GM21367 (cell line): ENCODE measurements at regions not wholly inside any gene's neighbourhood (a gene's known extent, or its start where the extent isn't known, plus 50 kb on each side); places are given as distances from the start of the nearest gene placed in this dataset.

Experiments
- ATAC-seq: cut with Tn5 transposase; IDR thresholded peaks from one replicate; pipeline ENCODE4 v1.9.1; 2021; ENCODE audit not compliant: unreplicated experiment

- no peak for ATAC-seq
Measured at GRCh38 chr1:177790566-177790965, 179.3 kb downstream of the SEC16B start.

- ATAC-seq, result no peak
Measured at GRCh38 chr1:177789956-177790355, 179.9 kb downstream of the SEC16B start.

- no peak for ATAC-seq
Measured at GRCh38 chr1:177786176-177786745, 183.6 kb downstream of the SEC16B start.

GRCh38 chr1:177784936-177785335 is 184.9 kb downstream of the SEC16B start:
- no peak for ATAC-seq

GRCh38 chr1:177784409-177784808 is 185.4 kb downstream of the SEC16B start:
- ATAC-seq, result no peak

GRCh38 chr1:177783051-177783450 is 186.8 kb downstream of the SEC16B start:
- no peak for ATAC-seq

GRCh38 chr1:177780096-177780700 is 189.7 kb downstream of the SEC16B start:
- ATAC-seq, result no peak

- no peak for ATAC-seq
Measured at GRCh38 chr1:177779166-177779965, 190.5 kb downstream of the SEC16B start.

GRCh38 chr1:177775924-177776323 is 193.9 kb downstream of the SEC16B start:
- ATAC-seq, result no peak

GRCh38 chr1:177772386-177772960 is 197.4 kb downstream of the SEC16B start:
- ATAC-seq, result no peak

GRCh38 chr1:177771688-177772087 is 198.2 kb downstream of the SEC16B start:
- no peak for ATAC-seq

- no peak for ATAC-seq
Measured at GRCh38 chr1:177770096-177770495, 199.8 kb downstream of the SEC16B start.

- no peak for ATAC-seq
Measured at GRCh38 chr1:177755851-177756560, 213.9 kb downstream of the SEC16B start.

- ATAC-seq, result no peak
Measured at GRCh38 chr1:177754603-177755002, 215.3 kb downstream of the SEC16B start.

GRCh38 chr1:177753655-177754054 is 216.2 kb downstream of the SEC16B start:
- no peak for ATAC-seq

- ATAC-seq, result no peak
Measured at GRCh38 chr1:177748080-177748801, 221.6 kb downstream of the SEC16B start.

- no peak for ATAC-seq
Measured at GRCh38 chr1:177746155-177746554, 223.7 kb downstream of the SEC16B start.

- no peak for ATAC-seq
Measured at GRCh38 chr1:177744906-177745305, 225.0 kb downstream of the SEC16B start.

GRCh38 chr1:177741476-177741875 is 228.4 kb downstream of the SEC16B start:
- ATAC-seq, result no peak

- no peak for ATAC-seq
Measured at GRCh38 chr1:177739780-177740179, 230.1 kb downstream of the SEC16B start.

GRCh38 chr1:177737456-177737855 is 232.4 kb downstream of the SEC16B start:
- no peak for ATAC-seq
